HCT116 (cell line): ENCODE measurements at regions not wholly inside any gene's neighbourhood (a gene's known extent, or its start where the extent isn't known, plus 50 kb on each side); places are given as distances from the start of the nearest gene placed in this dataset.

Source experiments
- ATAC-seq: fragments of 200-7000 bp; cut with Tn5 transposase; 2 replicates; pipeline ENCODE4 v1.9.1; 2020; ENCODE audit warnings: mild to moderate bottlenecking, moderate library complexity
- BruUV-seq: library from RNA; stranded (reverse); fragments of 400-500 nt; replicated peaks from 2 replicates; lab custom pipeline; 2021; lab: Mats Ljungman, UMichigan
- CTCF ChIA-PET: fragments of 300-600 bp; sonication (Branson Sonifier 250); formaldehyde crosslinking; loops from one replicate; lab custom pipeline; 2021; ENCODE audit warnings: antibody characterized with exemption; lab: Charles Lee
- POLR2A ChIA-PET: fragments of 300-600, 350-600 bp; sonication (Branson Sonifier 250); formaldehyde crosslinking; loops from one replicate; lab custom pipeline; 2021; ENCODE audit warnings: antibody characterized with exemption; lab: Charles Lee
- RAD21 ChIA-PET, 2 experiments: fragments of 300-600 bp; sonication (Branson Sonifier 250); formaldehyde crosslinking; loops; one replicate each; lab custom pipeline; 2023; ENCODE audit warnings: low total read pairs in 2 of 2; ENCODE audit not compliant: uncharacterized antibody in 2 of 2, unreplicated experiment in 2 of 2, low non-redundant PET in 1 of 2; lab: Charles Lee
- DNase-seq: peaks from one replicate; pipeline ENCODE4 v3.0.0-alpha.2; 2010; ENCODE audit warnings: low read depth, low spot score
- H2AFZ ChIP-seq: fragments of 200-600 bp; shearing (Covaris generic), sonication (generic); 2 replicates; pipeline ENCODE4 v1.6.1; 2017; ENCODE audit warnings: low read depth, mixed run types, mixed read lengths, antibody characterized with exemption, low read length; ENCODE audit not compliant: poor library complexity, severe bottlenecking
- H3K27ac ChIP-seq: 2 replicates; pipeline ENCODE4 v1.5.1; 2012; ENCODE audit warnings: low read depth, low read length
- H3K27me3 ChIP-seq: fragments of 200-600 bp; sonication (generic); 2 replicates; pipeline ENCODE4 v1.6.1; 2016; ENCODE audit warnings: mixed run types, low read length, mixed read lengths; ENCODE audit not compliant: insufficient read depth
- H3K36me3 ChIP-seq, 2 experiments: fragments of 200-500 bp in 1 of 2; fragments of 200-600 bp in 1 of 2; sonication (Bioruptor generic) in 1 of 2; sonication (generic) in 1 of 2; 2 replicates each; pipeline versions ENCODE4 v1.5.1 to v1.6.1; 2014 to 2016; ENCODE audit warnings: low read length in 2 of 2, inconsistent platforms in 1 of 2, mixed read lengths in 1 of 2, mixed run types in 1 of 2; ENCODE audit not compliant: insufficient read depth in 2 of 2, control insufficient read depth in 1 of 2
- H3K4me1 ChIP-seq, 2 experiments: fragments of 200-600 bp in 1 of 2; sonication (generic) in 1 of 2; 2 replicates each; pipeline versions ENCODE4 v1.5.1 to v1.6.1; 2012 to 2017; ENCODE audit warnings: low read length in 2 of 2, inconsistent platforms in 1 of 2, mild to moderate bottlenecking in 1 of 2, mixed read lengths in 1 of 2, mixed run types in 1 of 2, moderate library complexity in 1 of 2; ENCODE audit not compliant: insufficient read depth in 2 of 2, control insufficient read depth in 1 of 2
- H3K4me2 ChIP-seq: fragments of 200-600 bp; sonication (generic); 2 replicates; pipeline ENCODE4 v1.6.1; 2017; ENCODE audit warnings: mixed run types, low read length, mixed read lengths
- H3K4me3 ChIP-seq, 2 experiments: fragments of 200-600 bp in 1 of 2; sonication (generic) in 1 of 2; replicated peaks in 1 of 2; 2 replicates each; pipeline ENCODE4 v1.5.1; 2011 to 2016; ENCODE audit warnings: low read length in 2 of 2, control low read depth in 1 of 2, low read depth in 1 of 2, mild to moderate bottlenecking in 1 of 2, mixed read lengths in 1 of 2, mixed run types in 1 of 2
- H3K79me2 ChIP-seq: fragments of 200-600 bp; sonication (generic); 2 replicates; pipeline ENCODE4 v1.6.1; 2017; ENCODE audit warnings: mild to moderate bottlenecking, mixed run types, low read length, moderate library complexity, mixed read lengths; ENCODE audit not compliant: insufficient read depth
- H3K9ac ChIP-seq: fragments of 200-600 bp; sonication (generic); 2 replicates; pipeline ENCODE4 v1.6.1; 2016; ENCODE audit warnings: low read length, mixed read lengths
- H3K9me2 ChIP-seq: fragments of 200-600 bp; sonication (generic), shearing (Covaris generic); 2 replicates; pipeline ENCODE4 v1.6.1; 2017; ENCODE audit warnings: mixed run types, mild to moderate bottlenecking, moderate library complexity; ENCODE audit not compliant: insufficient read depth
- H3K9me3 ChIP-seq, 2 experiments: fragments of 200-500 bp in 1 of 2; fragments of 200-600 bp in 1 of 2; sonication (Bioruptor generic) in 1 of 2; sonication (generic) in 1 of 2; 2 replicates each; pipeline ENCODE4 v1.6.1; 2014 to 2017; ENCODE audit warnings: low read length in 2 of 2, mixed read lengths in 2 of 2, inconsistent platforms in 1 of 2, low read depth in 1 of 2, mild to moderate bottlenecking in 1 of 2, mixed run types in 1 of 2, moderate library complexity in 1 of 2; ENCODE audit not compliant: control insufficient read depth in 1 of 2, insufficient read depth in 1 of 2
- H4K20me1 ChIP-seq: fragments of 200-600 bp; sonication (generic), shearing (Covaris generic); 2 replicates; pipeline ENCODE4 v1.6.1; 2017; ENCODE audit warnings: mixed run types, mild to moderate bottlenecking, moderate library complexity; ENCODE audit not compliant: insufficient read depth
- CBX3 ChIP-seq: IDR thresholded peaks from 2 replicates; pipeline ENCODE4 v1.6.1; 2012; ENCODE audit warnings: low read depth
- CEBPB ChIP-seq: IDR thresholded peaks from 2 replicates; pipeline ENCODE4 v1.6.1; 2012; ENCODE audit warnings: low read depth
- EGR1 ChIP-seq: IDR thresholded peaks from 2 replicates; pipeline ENCODE4 v1.6.1; 2012; ENCODE audit warnings: low read depth
- ELF1 ChIP-seq: IDR thresholded peaks from 2 replicates; pipeline ENCODE4 v1.6.1; 2012; ENCODE audit warnings: low read depth, borderline replicate concordance
- EZH2 ChIP-seq: fragments of 200-600 bp; sonication (generic); IDR thresholded peaks from 2 replicates; pipeline ENCODE4 v1.6.1; 2017; ENCODE audit warnings: antibody characterized with exemption, mixed run types
- EZH2phosphoT487 ChIP-seq: fragments of 200-600 bp; IDR thresholded peaks from 2 replicates; pipeline ENCODE4 v1.6.1; 2018; ENCODE audit warnings: antibody characterized with exemption, borderline replicate concordance
- FOSL1 ChIP-seq: IDR thresholded peaks from 2 replicates; pipeline ENCODE4 v1.6.1; 2012; ENCODE audit warnings: low read depth
- JUND ChIP-seq: IDR thresholded peaks from 2 replicates; pipeline ENCODE4 v1.6.1; 2012
- POLR2A ChIP-seq: IDR thresholded peaks from 2 replicates; pipeline ENCODE4 v1.7.0; 2011; ENCODE audit warnings: borderline replicate concordance; ENCODE audit not compliant: insufficient read depth, insufficient read length; ENCODE audit errors: extremely low read depth
- POLR2AphosphoS5 ChIP-seq: IDR thresholded peaks from 2 replicates; pipeline ENCODE4 v1.6.1; 2011; ENCODE audit warnings: mild to moderate bottlenecking, low read depth, low read length, moderate library complexity
- RAD21 ChIP-seq: IDR thresholded peaks from 2 replicates; pipeline ENCODE4 v1.6.1; 2012; ENCODE audit warnings: low read depth, mild to moderate bottlenecking
- SP1 ChIP-seq: IDR thresholded peaks from 2 replicates; pipeline ENCODE4 v1.6.1; 2012; ENCODE audit warnings: low read depth
- SRF ChIP-seq: IDR thresholded peaks from 2 replicates; pipeline ENCODE4 v1.6.1; 2012; ENCODE audit warnings: low read depth
- ZFX ChIP-seq: fragments of 450-650 bp; IDR thresholded peaks from 2 replicates; pipeline ENCODE4 v1.6.1; 2017
- ZNF274 ChIP-seq: fragments of 200-500 bp; sonication (Bioruptor generic); IDR thresholded peaks from 2 replicates; pipeline ENCODE4 v1.6.1; 2014; ENCODE audit warnings: mild to moderate bottlenecking, low read depth, low read length, inconsistent platforms
- intact Hi-C: fragments of 100-400 bp; cut with micrococcal nuclease; formaldehyde crosslinking; loops from 2 replicates; pipeline ENCODE4 v1.10.0; 2022
- TF ChIP-seq, protein P1 (sequence below): IDR thresholded peaks from 2 replicates; pipeline ENCODE4 v1.6.1; 2011; ENCODE audit warnings: mild to moderate bottlenecking, low read length, moderate library complexity; ENCODE audit not compliant: insufficient replicate concordance; ENCODE audit errors: extremely low read depth
- TF ChIP-seq, protein P2 (sequence below), 3 experiments: fragments of 200-600 bp in 1 of 3; sonication (generic) in 1 of 3; IDR thresholded peaks in 2 of 3; conservative IDR thresholded peaks in 1 of 3; 2 replicates each; pipeline ENCODE4 v1.5.1; 2012 to 2017; ENCODE audit warnings: low read depth in 2 of 3, low read length in 2 of 3, antibody characterized with exemption in 1 of 3, borderline replicate concordance in 1 of 3, control low read depth in 1 of 3, mild to moderate bottlenecking in 1 of 3, mixed read lengths in 1 of 3, mixed run types in 1 of 3, moderate library complexity in 1 of 3; ENCODE audit not compliant: insufficient read depth in 1 of 3
- TF ChIP-seq, protein P3 (sequence below): IDR thresholded peaks from 2 replicates; pipeline ENCODE4 v1.6.1; 2012
- TF ChIP-seq, protein P4 (sequence below): IDR thresholded peaks from 2 replicates; pipeline ENCODE4 v1.6.1; 2012
- TF ChIP-seq, protein P5 (sequence below): IDR thresholded peaks from 2 replicates; pipeline ENCODE4 v1.6.1; 2012; ENCODE audit warnings: low read depth

DNA sequence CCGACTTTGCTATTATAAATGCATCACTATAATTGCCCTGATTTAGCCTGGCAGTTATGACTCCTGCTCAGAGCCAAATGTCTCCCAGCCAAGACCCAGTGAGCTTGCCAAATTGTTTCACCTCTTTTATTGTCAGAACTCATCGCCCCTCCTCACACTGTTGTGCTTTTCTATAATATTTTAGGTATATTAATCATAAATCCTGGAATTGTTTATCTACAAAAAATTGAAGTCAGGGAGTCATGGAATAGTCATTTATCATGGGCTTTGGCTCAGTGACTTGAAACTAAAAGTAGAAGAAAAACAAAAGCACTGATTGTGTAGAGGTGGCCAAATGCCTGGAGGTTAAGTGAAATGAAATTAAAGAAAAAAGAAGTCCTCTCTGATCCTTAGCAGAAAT, 85.6 kb downstream of the PFDN4 start:
- ChIA-PET POLR2A (no interaction called here), CTCF (no interaction called here), RAD21 (no interaction called here)
- ATAC-seq (no peak), DNase-seq (no peak)
- Histone ChIP-seq H3K4me2 (no peak overlapping the region), H3K27ac (no peak overlapping the region), H3K9me3 (no peaks in the 10 kb centered on the region), H2AFZ (no peak overlapping the region), H3K79me2 (no peaks in the 10 kb centered on the region), H3K27me3 (peaks cover 10% of the 10 kb centered on the region), H3K36me3 (no peaks in the 10 kb centered on the region), H4K20me1 (no peaks in the 10 kb centered on the region), H3K4me3 (no peak overlapping the region), H3K9me2 (no peaks in the 10 kb centered on the region), H3K9ac (no peak overlapping the region), H3K4me1 (peaks cover 3 to 9% of the 10 kb centered on the region in 2 experiments; a peak in 3 of 4 replicates)
- intact Hi-C loops = no loop called here
- BruUV-seq = no TSS peak
- TF ChIP-seq, protein P1, sequence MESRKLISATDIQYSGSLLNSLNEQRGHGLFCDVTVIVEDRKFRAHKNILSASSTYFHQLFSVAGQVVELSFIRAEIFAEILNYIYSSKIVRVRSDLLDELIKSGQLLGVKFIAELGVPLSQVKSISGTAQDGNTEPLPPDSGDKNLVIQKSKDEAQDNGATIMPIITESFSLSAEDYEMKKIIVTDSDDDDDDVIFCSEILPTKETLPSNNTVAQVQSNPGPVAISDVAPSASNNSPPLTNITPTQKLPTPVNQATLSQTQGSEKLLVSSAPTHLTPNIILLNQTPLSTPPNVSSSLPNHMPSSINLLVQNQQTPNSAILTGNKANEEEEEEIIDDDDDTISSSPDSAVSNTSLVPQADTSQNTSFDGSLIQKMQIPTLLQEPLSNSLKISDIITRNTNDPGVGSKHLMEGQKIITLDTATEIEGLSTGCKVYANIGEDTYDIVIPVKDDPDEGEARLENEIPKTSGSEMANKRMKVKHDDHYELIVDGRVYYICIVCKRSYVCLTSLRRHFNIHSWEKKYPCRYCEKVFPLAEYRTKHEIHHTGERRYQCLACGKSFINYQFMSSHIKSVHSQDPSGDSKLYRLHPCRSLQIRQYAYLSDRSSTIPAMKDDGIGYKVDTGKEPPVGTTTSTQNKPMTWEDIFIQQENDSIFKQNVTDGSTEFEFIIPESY = no peak
- TF ChIP-seq SRF = no peak
- no peak for TF ChIP-seq RAD21
- TF ChIP-seq FOSL1 = no peak
- TF ChIP-seq POLR2AphosphoS5 = no peak
- TF ChIP-seq CEBPB = no peak
- TF ChIP-seq ZFX = no peak
- TF ChIP-seq, protein P2, sequence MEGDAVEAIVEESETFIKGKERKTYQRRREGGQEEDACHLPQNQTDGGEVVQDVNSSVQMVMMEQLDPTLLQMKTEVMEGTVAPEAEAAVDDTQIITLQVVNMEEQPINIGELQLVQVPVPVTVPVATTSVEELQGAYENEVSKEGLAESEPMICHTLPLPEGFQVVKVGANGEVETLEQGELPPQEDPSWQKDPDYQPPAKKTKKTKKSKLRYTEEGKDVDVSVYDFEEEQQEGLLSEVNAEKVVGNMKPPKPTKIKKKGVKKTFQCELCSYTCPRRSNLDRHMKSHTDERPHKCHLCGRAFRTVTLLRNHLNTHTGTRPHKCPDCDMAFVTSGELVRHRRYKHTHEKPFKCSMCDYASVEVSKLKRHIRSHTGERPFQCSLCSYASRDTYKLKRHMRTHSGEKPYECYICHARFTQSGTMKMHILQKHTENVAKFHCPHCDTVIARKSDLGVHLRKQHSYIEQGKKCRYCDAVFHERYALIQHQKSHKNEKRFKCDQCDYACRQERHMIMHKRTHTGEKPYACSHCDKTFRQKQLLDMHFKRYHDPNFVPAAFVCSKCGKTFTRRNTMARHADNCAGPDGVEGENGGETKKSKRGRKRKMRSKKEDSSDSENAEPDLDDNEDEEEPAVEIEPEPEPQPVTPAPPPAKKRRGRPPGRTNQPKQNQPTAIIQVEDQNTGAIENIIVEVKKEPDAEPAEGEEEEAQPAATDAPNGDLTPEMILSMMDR (IDR thresholded peaks at IDR 0.05 in 2 of 3, conservative IDR thresholded peaks at IDR 0.05 in 1 of 3; ENCODE audit: borderline replicate concordance in 1 of 3, insufficient read depth in 1 of 3, low read depth in 2 of 3, low read length in 2 of 3) = no peak
- TF ChIP-seq, protein P3, sequence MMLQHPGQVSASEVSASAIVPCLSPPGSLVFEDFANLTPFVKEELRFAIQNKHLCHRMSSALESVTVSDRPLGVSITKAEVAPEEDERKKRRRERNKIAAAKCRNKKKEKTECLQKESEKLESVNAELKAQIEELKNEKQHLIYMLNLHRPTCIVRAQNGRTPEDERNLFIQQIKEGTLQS = no peak
- TF ChIP-seq, protein P4, sequence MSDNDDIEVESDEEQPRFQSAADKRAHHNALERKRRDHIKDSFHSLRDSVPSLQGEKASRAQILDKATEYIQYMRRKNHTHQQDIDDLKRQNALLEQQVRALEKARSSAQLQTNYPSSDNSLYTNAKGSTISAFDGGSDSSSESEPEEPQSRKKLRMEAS = no peak
- TF ChIP-seq, protein P5, sequence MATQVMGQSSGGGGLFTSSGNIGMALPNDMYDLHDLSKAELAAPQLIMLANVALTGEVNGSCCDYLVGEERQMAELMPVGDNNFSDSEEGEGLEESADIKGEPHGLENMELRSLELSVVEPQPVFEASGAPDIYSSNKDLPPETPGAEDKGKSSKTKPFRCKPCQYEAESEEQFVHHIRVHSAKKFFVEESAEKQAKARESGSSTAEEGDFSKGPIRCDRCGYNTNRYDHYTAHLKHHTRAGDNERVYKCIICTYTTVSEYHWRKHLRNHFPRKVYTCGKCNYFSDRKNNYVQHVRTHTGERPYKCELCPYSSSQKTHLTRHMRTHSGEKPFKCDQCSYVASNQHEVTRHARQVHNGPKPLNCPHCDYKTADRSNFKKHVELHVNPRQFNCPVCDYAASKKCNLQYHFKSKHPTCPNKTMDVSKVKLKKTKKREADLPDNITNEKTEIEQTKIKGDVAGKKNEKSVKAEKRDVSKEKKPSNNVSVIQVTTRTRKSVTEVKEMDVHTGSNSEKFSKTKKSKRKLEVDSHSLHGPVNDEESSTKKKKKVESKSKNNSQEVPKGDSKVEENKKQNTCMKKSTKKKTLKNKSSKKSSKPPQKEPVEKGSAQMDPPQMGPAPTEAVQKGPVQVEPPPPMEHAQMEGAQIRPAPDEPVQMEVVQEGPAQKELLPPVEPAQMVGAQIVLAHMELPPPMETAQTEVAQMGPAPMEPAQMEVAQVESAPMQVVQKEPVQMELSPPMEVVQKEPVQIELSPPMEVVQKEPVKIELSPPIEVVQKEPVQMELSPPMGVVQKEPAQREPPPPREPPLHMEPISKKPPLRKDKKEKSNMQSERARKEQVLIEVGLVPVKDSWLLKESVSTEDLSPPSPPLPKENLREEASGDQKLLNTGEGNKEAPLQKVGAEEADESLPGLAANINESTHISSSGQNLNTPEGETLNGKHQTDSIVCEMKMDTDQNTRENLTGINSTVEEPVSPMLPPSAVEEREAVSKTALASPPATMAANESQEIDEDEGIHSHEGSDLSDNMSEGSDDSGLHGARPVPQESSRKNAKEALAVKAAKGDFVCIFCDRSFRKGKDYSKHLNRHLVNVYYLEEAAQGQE = no peak
- no peak for TF ChIP-seq POLR2A
- TF ChIP-seq EZH2 = no peak
- TF ChIP-seq EGR1 = no peak
- TF ChIP-seq EZH2phosphoT487 = no peak
- TF ChIP-seq CBX3 = no peak
- TF ChIP-seq ZNF274 = no peak
- TF ChIP-seq SP1 = no peak
- no peak for TF ChIP-seq ELF1
- no peak for TF ChIP-seq JUND
